BLaER1 (cell line): ENCODE measurements at regions not wholly inside any gene's neighbourhood (a gene's known extent, or its start where the extent isn't known, plus 50 kb on each side); places are given as distances from the start of the nearest gene placed in this dataset.

Source experiments
- H3K27ac ChIP-seq: shearing (Covaris generic); formaldehyde crosslinking; 2 replicates; pipeline ENCODE4 v1.8.1; 2022
- H3K27me3 ChIP-seq: shearing (Covaris generic); formaldehyde crosslinking; 2 replicates; pipeline ENCODE4 v1.8.1; 2022
- H3K36me3 ChIP-seq: shearing (Covaris generic); formaldehyde crosslinking; 2 replicates; pipeline ENCODE4 v1.8.1; 2022
- H3K4me1 ChIP-seq: shearing (Covaris generic); formaldehyde crosslinking; 2 replicates; pipeline ENCODE4 v1.8.1; 2022
- H3K4me2 ChIP-seq: shearing (Covaris generic); formaldehyde crosslinking; 2 replicates; pipeline ENCODE4 v1.8.1; 2022
- H3K4me3 ChIP-seq: shearing (Covaris generic); formaldehyde crosslinking; 2 replicates; pipeline ENCODE4 v1.8.1; 2022
- H3K9ac ChIP-seq: shearing (Covaris generic); formaldehyde crosslinking; 2 replicates; pipeline ENCODE4 v1.8.1; 2022
- H3K9me3 ChIP-seq: shearing (Covaris generic); formaldehyde crosslinking; 2 replicates; pipeline ENCODE4 v1.8.1; 2022
- H4K20me1 ChIP-seq: shearing (Covaris generic); formaldehyde crosslinking; 2 replicates; pipeline ENCODE4 v1.8.1; 2022
- Cebpa-rat ChIP-seq: shearing (Covaris generic); IDR thresholded peaks from 2 replicates; pipeline ENCODE4 v1.8.1; 2022

- no peak overlapping the region for H3K4me2 ChIP-seq
- H3K27ac ChIP-seq, result no peak overlapping the region
- no peak overlapping the region for H3K4me3 ChIP-seq
- H3K4me1 ChIP-seq, result no peaks in the 10 kb centered on the region
- H3K9ac ChIP-seq, result no peak overlapping the region
- H3K9me3 ChIP-seq, result no peaks in the 10 kb centered on the region
- no peak for TF ChIP-seq Cebpa-rat
- no peaks in the 10 kb centered on the region for H3K27me3 ChIP-seq
- H4K20me1 ChIP-seq, result no peaks in the 10 kb centered on the region
- H3K36me3 ChIP-seq, result no peaks in the 10 kb centered on the region
These were observed 281.5 kb upstream of the ADGRL4 start for GRCh38 chr1:79287982-79288381.

- H4K20me1 ChIP-seq, result no peaks in the 10 kb centered on the region
- H3K9me3 ChIP-seq, result no peaks in the 10 kb centered on the region
These were observed 279.1 kb upstream of the ADGRL4 start for GRCh38 chr1:79285667-79286066.

GRCh38 chr1:79283451-79283850, 276.9 kb upstream of the ADGRL4 start:
- no peak for TF ChIP-seq Cebpa-rat

More at GRCh38 chr1:79285667-79286066, 279.1 kb upstream of the ADGRL4 start:
- H3K4me3 ChIP-seq, result no peak overlapping the region
- H3K27me3 ChIP-seq, result no peaks in the 10 kb centered on the region
- H3K36me3 ChIP-seq, result no peaks in the 10 kb centered on the region
- H3K9ac ChIP-seq, result no peak overlapping the region
- H3K4me1 ChIP-seq, result no peaks in the 10 kb centered on the region
- no peak overlapping the region for H3K27ac ChIP-seq
- TF ChIP-seq Cebpa-rat, result no peak
- no peak overlapping the region for H3K4me2 ChIP-seq

GRCh38 chr1:79281442-79281841, 274.9 kb upstream of the ADGRL4 start:
- Histone ChIP-seq H3K9me3 (no peaks in the 10 kb centered on the region), H3K27me3 (no peaks in the 10 kb centered on the region), H3K27ac (no peak overlapping the region), H3K4me2 (no peak overlapping the region), H4K20me1 (no peaks in the 10 kb centered on the region), H3K36me3 (no peaks in the 10 kb centered on the region), H3K4me1 (no peaks in the 10 kb centered on the region), H3K4me3 (no peak overlapping the region), H3K9ac (no peak overlapping the region)
- no peak for TF ChIP-seq Cebpa-rat

More at GRCh38 chr1:79283451-79283850, 276.9 kb upstream of the ADGRL4 start:
- H3K9ac ChIP-seq, result no peak overlapping the region
- H3K4me2 ChIP-seq, result no peak overlapping the region
- no peaks in the 10 kb centered on the region for H3K27me3 ChIP-seq
- no peaks in the 10 kb centered on the region for H3K36me3 ChIP-seq
- H3K4me3 ChIP-seq, result no peak overlapping the region
- no peaks in the 10 kb centered on the region for H3K9me3 ChIP-seq
- no peak overlapping the region for H3K27ac ChIP-seq
- H3K4me1 ChIP-seq, result no peaks in the 10 kb centered on the region
- H4K20me1 ChIP-seq, result no peaks in the 10 kb centered on the region

- H3K27me3 ChIP-seq, result no peaks in the 10 kb centered on the region
- no peak overlapping the region for H3K9ac ChIP-seq
- H4K20me1 ChIP-seq, result no peaks in the 10 kb centered on the region
- no peak overlapping the region for H3K4me3 ChIP-seq
- H3K27ac ChIP-seq, result no peak overlapping the region
- no peak for TF ChIP-seq Cebpa-rat
- H3K4me2 ChIP-seq, result no peak overlapping the region
- H3K9me3 ChIP-seq, result peaks cover 12% of the 10 kb centered on the region; the same call in 1 of the 2 replicates
- H3K36me3 ChIP-seq, result no peaks in the 10 kb centered on the region
- no peaks in the 10 kb centered on the region for H3K4me1 ChIP-seq
These were observed 265.2 kb upstream of the ADGRL4 start for GRCh38 chr1:79271759-79272158.

GRCh38 chr1:79264975-79265818, 258.7 kb upstream of the ADGRL4 start:
- Histone ChIP-seq H3K4me3 (no peak overlapping the region), H3K9me3 (no peaks in the 10 kb centered on the region), H3K27ac (no peak overlapping the region), H3K4me2 (no peak overlapping the region), H4K20me1 (no peaks in the 10 kb centered on the region), H3K36me3 (no peaks in the 10 kb centered on the region), H3K27me3 (no peaks in the 10 kb centered on the region), H3K9ac (no peak overlapping the region), H3K4me1 (no peaks in the 10 kb centered on the region)
- TF ChIP-seq Cebpa-rat, result no peak

- no peak for TF ChIP-seq Cebpa-rat
- no peak overlapping the region for H3K4me2 ChIP-seq
- H4K20me1 ChIP-seq, result no peaks in the 10 kb centered on the region
- H3K4me1 ChIP-seq, result no peaks in the 10 kb centered on the region
- H3K27ac ChIP-seq, result no peak overlapping the region
- H3K27me3 ChIP-seq, result no peaks in the 10 kb centered on the region
- no peak overlapping the region for H3K4me3 ChIP-seq
- no peaks in the 10 kb centered on the region for H3K9me3 ChIP-seq
- H3K9ac ChIP-seq, result no peak overlapping the region
- no peaks in the 10 kb centered on the region for H3K36me3 ChIP-seq
These were observed 257.8 kb upstream of the ADGRL4 start for GRCh38 chr1:79264285-79264684.

GRCh38 chr1:79262745-79263258, 256.3 kb upstream of the ADGRL4 start:
- no peak overlapping the region for H3K4me3 ChIP-seq
- H3K4me2 ChIP-seq, result no peak overlapping the region
- no peaks in the 10 kb centered on the region for H3K36me3 ChIP-seq
- H3K9ac ChIP-seq, result no peak overlapping the region
- no peak overlapping the region for H3K27ac ChIP-seq
- no peaks in the 10 kb centered on the region for H3K9me3 ChIP-seq
- H3K27me3 ChIP-seq, result no peaks in the 10 kb centered on the region
- TF ChIP-seq Cebpa-rat, result no peak
- no peaks in the 10 kb centered on the region for H3K4me1 ChIP-seq
- H4K20me1 ChIP-seq, result no peaks in the 10 kb centered on the region

- Histone ChIP-seq H3K9ac (no peak overlapping the region), H3K27me3 (no peaks in the 10 kb centered on the region), H3K36me3 (no peaks in the 10 kb centered on the region), H3K4me2 (no peak overlapping the region), H3K9me3 (no peaks in the 10 kb centered on the region), H3K4me3 (no peak overlapping the region), H3K4me1 (no peaks in the 10 kb centered on the region), H3K27ac (no peak overlapping the region), H4K20me1 (no peaks in the 10 kb centered on the region)
- TF ChIP-seq Cebpa-rat, result no peak
These were observed 253.1 kb upstream of the ADGRL4 start for GRCh38 chr1:79259390-79260336.

- no peak overlapping the region for H3K9ac ChIP-seq
- no peaks in the 10 kb centered on the region for H3K9me3 ChIP-seq
- H3K4me1 ChIP-seq, result no peaks in the 10 kb centered on the region
- no peak overlapping the region for H3K4me3 ChIP-seq
- no peaks in the 10 kb centered on the region for H3K27me3 ChIP-seq
- no peak for TF ChIP-seq Cebpa-rat
- H3K36me3 ChIP-seq, result no peaks in the 10 kb centered on the region
- no peaks in the 10 kb centered on the region for H4K20me1 ChIP-seq
- no peak overlapping the region for H3K4me2 ChIP-seq
- H3K27ac ChIP-seq, result no peak overlapping the region
These were observed 248.9 kb upstream of the ADGRL4 start for GRCh38 chr1:79255421-79255820.
